Skeletal muscle tissue (tissue), 3 donors: ENCODE measurements at regions not wholly inside any gene's neighbourhood (a gene's known extent, or its start where the extent isn't known, plus 50 kb on each side); places are given as distances from the start of the nearest gene placed in this dataset.

Experiments
- H3K27ac ChIP-seq: one replicate; pipeline ENCODE4 v1.7.0; 2013; ENCODE audit warnings: mild to moderate bottlenecking, low read depth, low read length, inconsistent platforms
- H3K27me3 ChIP-seq, 3 donors: one replicate each; pipeline ENCODE4 v1.7.0; 2013; ENCODE audit warnings: low read length in 3 of 3; ENCODE audit not compliant: control insufficient read depth in 3 of 3, insufficient read depth in 3 of 3
- H3K36me3 ChIP-seq, 3 donors: one replicate each; pipeline ENCODE4 v1.7.0; 2013; ENCODE audit warnings: low read length in 3 of 3; ENCODE audit not compliant: control insufficient read depth in 3 of 3, insufficient read depth in 3 of 3
- H3K4me1 ChIP-seq, 3 donors: one replicate each; pipeline ENCODE4 v1.7.0; 2013; ENCODE audit warnings: low read length in 3 of 3, mild to moderate bottlenecking in 3 of 3; ENCODE audit not compliant: control insufficient read depth in 3 of 3, insufficient read depth in 3 of 3
- H3K4me3 ChIP-seq, 3 donors: one replicate each; pipeline ENCODE4 v1.7.0; 2013; ENCODE audit warnings: low read length in 3 of 3
- H3K9ac ChIP-seq, 3 donors: one replicate each; pipeline ENCODE4 v1.7.0; 2013; ENCODE audit warnings: low read length in 3 of 3, mild to moderate bottlenecking in 3 of 3, moderate library complexity in 2 of 3, low read depth in 1 of 3
- H3K9me3 ChIP-seq, 3 donors: one replicate each; pipeline ENCODE4 v1.7.0; 2013; ENCODE audit warnings: low read length in 3 of 3; ENCODE audit not compliant: control insufficient read depth in 3 of 3
- donor health status: Osteomylitis.

GRCh38 chr13:64819081-64819480, 2411.1 kb downstream of the PCDH9 start:
- Histone ChIP-seq H3K27ac (no peak overlapping the region), H3K9ac (no peak overlapping the region), H3K27me3 (no peaks in the 10 kb centered on the region), H3K9me3 (no peaks in the 10 kb centered on the region), H3K36me3 (no peaks in the 10 kb centered on the region), H3K4me3 (no peak overlapping the region), H3K4me1 (no peaks in the 10 kb centered on the region)

DNA sequence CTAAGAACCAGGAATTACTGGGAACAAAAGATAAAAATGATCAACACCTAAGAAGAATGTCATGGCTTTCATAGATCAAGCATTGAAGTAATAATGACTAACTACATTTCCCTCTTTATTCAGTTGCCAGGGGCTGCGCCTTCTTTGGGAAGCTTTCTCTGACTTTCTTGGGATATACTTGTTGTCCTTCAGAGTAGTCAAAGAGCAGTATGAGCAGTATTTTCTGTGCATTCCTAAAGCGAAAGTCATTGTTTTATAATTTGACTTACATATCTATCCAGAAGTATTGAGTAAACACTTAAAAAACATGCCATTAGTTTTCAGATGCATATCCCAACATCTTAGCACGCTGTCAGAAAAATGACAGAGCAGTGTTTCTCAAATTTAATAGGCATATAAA, 2412.4 kb downstream of the PCDH9 start:
- H3K27ac ChIP-seq: no peak overlapping the region
- no peak overlapping the region for H3K4me3 ChIP-seq
- H3K27me3 ChIP-seq: no peaks in the 10 kb centered on the region
- H3K36me3 ChIP-seq: no peaks in the 10 kb centered on the region
- no peaks in the 10 kb centered on the region for H3K4me1 ChIP-seq
- no peak overlapping the region for H3K9ac ChIP-seq
- H3K9me3 ChIP-seq: no peaks in the 10 kb centered on the region

DNA sequence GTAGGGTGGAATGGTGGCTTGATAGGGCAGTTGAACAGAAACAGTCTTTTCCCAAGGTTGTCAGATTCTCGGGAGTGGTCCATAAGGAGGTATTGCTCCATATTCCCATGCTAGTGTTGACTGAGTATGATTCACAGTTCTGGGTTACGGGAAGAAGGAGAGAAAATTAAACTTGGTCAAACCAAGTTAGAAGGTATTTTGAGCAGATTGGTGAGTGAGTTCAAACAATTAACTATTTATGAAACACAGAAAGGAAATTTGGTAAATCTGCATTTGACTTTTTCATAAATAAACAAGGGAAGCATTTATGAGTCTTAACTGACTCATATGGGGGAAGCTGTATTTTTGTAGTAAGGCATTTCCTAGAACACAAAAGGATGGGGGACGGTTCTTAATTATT, 2419.4 kb downstream of the PCDH9 start:
- Histone ChIP-seq H3K9me3 (no peaks in the 10 kb centered on the region), H3K4me3 (no peak overlapping the region), H3K27ac (no peak overlapping the region), H3K4me1 (no peaks in the 10 kb centered on the region), H3K36me3 (no peaks in the 10 kb centered on the region), H3K9ac (no peak overlapping the region), H3K27me3 (no peaks in the 10 kb centered on the region)

DNA sequence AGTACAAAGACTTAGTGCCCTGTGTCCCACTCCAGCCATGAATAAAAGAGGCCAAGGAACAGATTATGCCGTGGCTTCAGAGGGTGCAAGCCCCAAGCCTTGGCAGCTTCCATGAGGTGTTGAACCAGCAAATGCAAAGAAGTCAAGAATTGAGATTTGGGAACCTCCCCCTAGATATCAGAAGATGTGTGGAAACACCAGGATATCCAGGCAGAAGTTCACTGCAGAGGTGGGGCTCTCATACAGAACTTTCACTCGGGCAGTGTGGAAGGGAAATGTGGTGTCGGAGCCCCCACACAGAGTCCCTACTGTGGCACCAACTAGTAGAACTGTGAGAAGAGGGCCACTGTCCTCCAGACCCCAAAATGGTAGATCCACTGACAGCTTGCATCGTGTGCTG, 2421.4 kb downstream of the PCDH9 start:
- no peaks in the 10 kb centered on the region for H3K27me3 ChIP-seq
- no peak overlapping the region for H3K9ac ChIP-seq
- H3K9me3 ChIP-seq: no peaks in the 10 kb centered on the region
- H3K4me3 ChIP-seq: no peak overlapping the region
- H3K4me1 ChIP-seq: no peaks in the 10 kb centered on the region
- H3K36me3 ChIP-seq: no peaks in the 10 kb centered on the region
- no peak overlapping the region for H3K27ac ChIP-seq

- Histone ChIP-seq H3K9ac (no peak overlapping the region), H3K36me3 (no peaks in the 10 kb centered on the region), H3K4me3 (no peak overlapping the region), H3K27me3 (no peaks in the 10 kb centered on the region), H3K27ac (no peak overlapping the region), H3K9me3 (no peaks in the 10 kb centered on the region), H3K4me1 (no peaks in the 10 kb centered on the region)
Observed at GRCh38 chr13:64801768-64802167, 2428.4 kb downstream of the PCDH9 start.

GRCh38 chr13:64798422-64798821, 2431.7 kb downstream of the PCDH9 start:
- Histone ChIP-seq H3K27me3 (no peaks in the 10 kb centered on the region), H3K9ac (no peak overlapping the region), H3K27ac (no peak overlapping the region), H3K4me3 (no peak overlapping the region), H3K9me3 (no peaks in the 10 kb centered on the region), H3K4me1 (no peaks in the 10 kb centered on the region), H3K36me3 (no peaks in the 10 kb centered on the region)

- H3K27ac ChIP-seq: no peak overlapping the region
- H3K36me3 ChIP-seq: no peaks in the 10 kb centered on the region
- no peak overlapping the region for H3K4me3 ChIP-seq
- no peak overlapping the region for H3K9ac ChIP-seq
- no peaks in the 10 kb centered on the region for H3K9me3 ChIP-seq
- no peaks in the 10 kb centered on the region for H3K4me1 ChIP-seq
- H3K27me3 ChIP-seq: no peaks in the 10 kb centered on the region
Observed at GRCh38 chr13:64793592-64793991, 2436.5 kb downstream of the PCDH9 start.

DNA sequence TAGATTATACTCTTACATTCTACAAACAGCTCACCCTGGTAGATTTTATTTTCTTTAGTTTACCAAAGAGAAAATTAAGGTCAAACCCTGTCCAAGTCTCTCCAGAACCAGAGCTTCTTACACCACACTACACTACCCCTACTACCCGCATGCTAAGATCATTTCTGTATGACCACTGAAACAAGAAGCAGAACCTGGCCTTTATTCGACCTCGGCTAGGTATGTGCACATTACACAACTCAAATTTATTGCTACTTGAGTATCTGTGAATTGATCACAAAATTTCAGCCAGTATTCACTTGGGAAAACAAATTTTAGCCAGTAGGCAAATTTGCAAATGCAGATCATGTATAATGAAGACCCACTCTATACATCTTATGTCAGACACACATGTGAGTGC, 2437.0 kb downstream of the PCDH9 start:
- no peaks in the 10 kb centered on the region for H3K4me1 ChIP-seq
- H3K36me3 ChIP-seq: no peaks in the 10 kb centered on the region
- no peaks in the 10 kb centered on the region for H3K9me3 ChIP-seq
- no peak overlapping the region for H3K4me3 ChIP-seq
- H3K9ac ChIP-seq: no peak overlapping the region
- H3K27me3 ChIP-seq: no peaks in the 10 kb centered on the region
- no peak overlapping the region for H3K27ac ChIP-seq

- H3K27me3 ChIP-seq: no peaks in the 10 kb centered on the region
- no peak overlapping the region for H3K27ac ChIP-seq
- no peaks in the 10 kb centered on the region for H3K4me1 ChIP-seq
- no peak overlapping the region for H3K4me3 ChIP-seq
- H3K9me3 ChIP-seq: no peaks in the 10 kb centered on the region
- no peaks in the 10 kb centered on the region for H3K36me3 ChIP-seq
- no peak overlapping the region for H3K9ac ChIP-seq
Observed at GRCh38 chr13:64791373-64791772, 2438.8 kb downstream of the PCDH9 start.

GRCh38 chr13:64782466-64782865, 2447.7 kb downstream of the PCDH9 start:
- H3K27me3 ChIP-seq: no peaks in the 10 kb centered on the region
- no peak overlapping the region for H3K9ac ChIP-seq
- no peaks in the 10 kb centered on the region for H3K36me3 ChIP-seq
- no peaks in the 10 kb centered on the region for H3K9me3 ChIP-seq
- H3K4me1 ChIP-seq: no peaks in the 10 kb centered on the region
- H3K27ac ChIP-seq: no peak overlapping the region
- H3K4me3 ChIP-seq: no peak overlapping the region

DNA sequence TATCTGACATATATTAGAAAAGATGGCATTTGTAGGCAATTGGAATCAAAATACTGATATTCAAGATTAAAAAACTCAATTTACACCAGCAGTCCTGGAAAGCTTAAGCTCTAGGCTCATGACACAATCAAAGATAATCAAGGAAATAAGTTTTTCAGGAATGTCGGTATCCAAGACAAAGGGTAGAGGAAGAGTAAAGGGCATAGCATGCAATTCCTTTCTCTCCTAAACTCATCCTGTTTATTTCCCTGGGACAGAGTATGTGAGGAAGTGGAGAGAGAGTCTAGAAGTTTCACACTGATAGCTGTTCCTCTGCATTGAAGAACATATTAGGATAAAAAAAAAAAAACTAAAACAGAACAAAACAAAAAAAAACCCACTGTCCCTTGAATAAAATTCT, 2452.1 kb downstream of the PCDH9 start:
- Histone ChIP-seq H3K27me3 (no peaks in the 10 kb centered on the region), H3K4me3 (no peak overlapping the region), H3K36me3 (no peaks in the 10 kb centered on the region), H3K4me1 (no peaks in the 10 kb centered on the region), H3K27ac (no peak overlapping the region), H3K9me3 (no peaks in the 10 kb centered on the region), H3K9ac (no peak overlapping the region)
